ENCODE measurements at regions not wholly inside any gene's neighbourhood (a gene's known extent, or its start where the extent isn't known, plus 50 kb on each side); places are given as distances from the start of the nearest gene placed in this dataset.

DNA sequence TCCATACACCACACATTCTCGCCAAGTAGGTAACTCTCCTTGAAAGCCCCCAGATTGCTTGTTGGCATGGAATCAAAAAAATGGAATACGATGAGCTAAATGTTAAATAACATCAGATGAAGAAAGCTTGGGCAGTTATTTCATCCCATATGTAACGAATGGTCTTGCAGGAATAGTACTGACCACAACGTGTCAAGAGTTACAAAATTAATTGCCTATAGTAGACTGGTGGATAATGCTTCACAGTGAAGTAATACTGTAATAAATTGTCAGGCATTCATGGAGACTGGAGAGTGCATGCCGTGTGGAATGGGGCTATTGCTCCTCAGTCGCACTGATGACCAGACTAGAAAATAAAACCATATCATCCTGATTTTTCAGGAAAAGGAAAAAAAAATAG is 1628.7 kb downstream of the MAT2B start:
- TF ChIP-seq EZH2 (IDR thresholded peaks at IDR 0.05; ENCODE audit: borderline replicate concordance, insufficient read depth, low read length, poor library complexity, severe bottlenecking): no peak
- TF ChIP-seq, protein P1, sequence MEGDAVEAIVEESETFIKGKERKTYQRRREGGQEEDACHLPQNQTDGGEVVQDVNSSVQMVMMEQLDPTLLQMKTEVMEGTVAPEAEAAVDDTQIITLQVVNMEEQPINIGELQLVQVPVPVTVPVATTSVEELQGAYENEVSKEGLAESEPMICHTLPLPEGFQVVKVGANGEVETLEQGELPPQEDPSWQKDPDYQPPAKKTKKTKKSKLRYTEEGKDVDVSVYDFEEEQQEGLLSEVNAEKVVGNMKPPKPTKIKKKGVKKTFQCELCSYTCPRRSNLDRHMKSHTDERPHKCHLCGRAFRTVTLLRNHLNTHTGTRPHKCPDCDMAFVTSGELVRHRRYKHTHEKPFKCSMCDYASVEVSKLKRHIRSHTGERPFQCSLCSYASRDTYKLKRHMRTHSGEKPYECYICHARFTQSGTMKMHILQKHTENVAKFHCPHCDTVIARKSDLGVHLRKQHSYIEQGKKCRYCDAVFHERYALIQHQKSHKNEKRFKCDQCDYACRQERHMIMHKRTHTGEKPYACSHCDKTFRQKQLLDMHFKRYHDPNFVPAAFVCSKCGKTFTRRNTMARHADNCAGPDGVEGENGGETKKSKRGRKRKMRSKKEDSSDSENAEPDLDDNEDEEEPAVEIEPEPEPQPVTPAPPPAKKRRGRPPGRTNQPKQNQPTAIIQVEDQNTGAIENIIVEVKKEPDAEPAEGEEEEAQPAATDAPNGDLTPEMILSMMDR (IDR thresholded peaks at IDR 0.05; ENCODE audit: poor library complexity, severe bottlenecking): no peak
- no peak for TF ChIP-seq SMC3 (conservative IDR thresholded peaks at IDR 0.05; ENCODE audit: poor library complexity)
- TF ChIP-seq POLR2AphosphoS5 (IDR thresholded peaks at IDR 0.05): no peak
- no peak for TF ChIP-seq TAF1 (IDR thresholded peaks at IDR 0.05; ENCODE audit: low read depth)
